NCI-H1417 treated with DMSO at 0.1 percent for 48 hours (cell line): ENCODE measurements at regions not wholly inside any gene's neighbourhood (a gene's known extent, or its start where the extent isn't known, plus 50 kb on each side); places are given as distances from the start of the nearest gene placed in this dataset.
"Not testable (repeated sequence)": the region's sequence is repeated elsewhere in the genome, so short reads cannot be mapped to it uniquely, and the experiment has no call there.

Experiments used
- DNase-seq: peaks from one replicate; lab custom pipeline; 2025; lab: John Stamatoyannopoulos, UW

- no peak for DNase-seq
Measured at GRCh38 chr5:135279328-135279727, 119.7 kb downstream of the MACROH2A1 start.

GRCh38 chr5:135276151-135276550 lies 122.9 kb downstream of the MACROH2A1 start:
- DNase-seq, result no peak

GRCh38 chr5:135273212-135273611 lies 125.8 kb downstream of the MACROH2A1 start:
- DNase-seq, result no peak

GRCh38 chr5:135272311-135272805 lies 126.7 kb downstream of the MACROH2A1 start:
- no peak for DNase-seq

GRCh38 chr5:135271533-135272310 lies 127.3 kb downstream of the MACROH2A1 start:
- no peak for DNase-seq

GRCh38 chr5:135269931-135270421 lies 129.1 kb downstream of the MACROH2A1 start:
- DNase-seq, result no peak

- no peak for DNase-seq
Measured at GRCh38 chr5:135269199-135269598, 129.8 kb downstream of the MACROH2A1 start.

GRCh38 chr5:135266975-135267374 lies 132.1 kb downstream of the MACROH2A1 start:
- no peak for DNase-seq

GRCh38 chr5:135266303-135266635 lies 132.8 kb downstream of the MACROH2A1 start:
- DNase-seq, result no peak

GRCh38 chr5:135265497-135266302 lies 133.3 kb downstream of the MACROH2A1 start:
- no peak for DNase-seq

GRCh38 chr5:135264451-135265440 lies 134.3 kb downstream of the MACROH2A1 start:
- DNase-seq, result no peak

- no peak for DNase-seq
Measured at GRCh38 chr5:135263022-135263668, 135.9 kb downstream of the MACROH2A1 start.

- no peak for DNase-seq
Measured at GRCh38 chr5:135262364-135262763, 136.7 kb downstream of the MACROH2A1 start.

GRCh38 chr5:135260108-135260507 lies 138.9 kb downstream of the MACROH2A1 start:
- not testable (repeated sequence) for DNase-seq

- no peak for DNase-seq
Measured at GRCh38 chr5:135255461-135256178, 143.4 kb downstream of the MACROH2A1 start.

- no peak for DNase-seq
Measured at GRCh38 chr5:135254183-135254582, 144.8 kb downstream of the MACROH2A1 start.

- no peak for DNase-seq
Measured at GRCh38 chr5:135253601-135254178, 145.3 kb downstream of the MACROH2A1 start.

- DNase-seq, result no peak
Measured at GRCh38 chr5:135251093-135251492, 147.9 kb downstream of the MACROH2A1 start.

- DNase-seq, result no peak
Measured at GRCh38 chr5:135250671-135251070, 148.4 kb downstream of the MACROH2A1 start.

GRCh38 chr5:135249658-135250057 lies 149.4 kb downstream of the MACROH2A1 start:
- DNase-seq, result no peak
